ENCODE measurements at regions not wholly inside any gene's neighbourhood (a gene's known extent, or its start where the extent isn't known, plus 50 kb on each side); places are given as distances from the start of the nearest gene placed in this dataset.
"Not testable (repeated sequence)": the region's sequence is repeated elsewhere in the genome, so short reads cannot be mapped to it uniquely, and the experiment has no call there.

DNA sequence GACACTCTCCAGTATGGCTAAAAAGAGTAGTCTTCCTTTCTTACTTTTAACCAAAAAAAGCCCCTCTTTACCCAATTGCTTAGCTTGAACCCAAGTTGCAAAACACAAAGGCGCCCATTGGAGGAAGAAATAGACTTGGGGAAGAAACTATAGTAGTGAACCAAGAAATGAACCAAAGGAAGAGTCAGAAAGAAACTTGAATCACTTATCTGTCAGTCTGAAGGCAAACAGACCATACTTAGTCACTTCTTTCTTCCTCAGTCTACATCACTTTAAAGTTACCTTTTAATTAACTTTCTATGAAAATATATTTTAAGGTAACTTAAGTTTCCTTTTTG, 161.4 kb upstream of the GIMD1 start:
- H3K27me3 ChIP-seq: no peaks in the 10 kb centered on the region
- no peaks in the 10 kb centered on the region for H3K36me3 ChIP-seq
- TF ChIP-seq POLR2AphosphoS5 (IDR thresholded peaks at IDR 0.05): no peak
- no peak for TF ChIP-seq POLR2A (IDR thresholded peaks at IDR 0.05)
- no peak for TF ChIP-seq EP300 (IDR thresholded peaks at IDR 0.05)
- TF ChIP-seq, protein P1, sequence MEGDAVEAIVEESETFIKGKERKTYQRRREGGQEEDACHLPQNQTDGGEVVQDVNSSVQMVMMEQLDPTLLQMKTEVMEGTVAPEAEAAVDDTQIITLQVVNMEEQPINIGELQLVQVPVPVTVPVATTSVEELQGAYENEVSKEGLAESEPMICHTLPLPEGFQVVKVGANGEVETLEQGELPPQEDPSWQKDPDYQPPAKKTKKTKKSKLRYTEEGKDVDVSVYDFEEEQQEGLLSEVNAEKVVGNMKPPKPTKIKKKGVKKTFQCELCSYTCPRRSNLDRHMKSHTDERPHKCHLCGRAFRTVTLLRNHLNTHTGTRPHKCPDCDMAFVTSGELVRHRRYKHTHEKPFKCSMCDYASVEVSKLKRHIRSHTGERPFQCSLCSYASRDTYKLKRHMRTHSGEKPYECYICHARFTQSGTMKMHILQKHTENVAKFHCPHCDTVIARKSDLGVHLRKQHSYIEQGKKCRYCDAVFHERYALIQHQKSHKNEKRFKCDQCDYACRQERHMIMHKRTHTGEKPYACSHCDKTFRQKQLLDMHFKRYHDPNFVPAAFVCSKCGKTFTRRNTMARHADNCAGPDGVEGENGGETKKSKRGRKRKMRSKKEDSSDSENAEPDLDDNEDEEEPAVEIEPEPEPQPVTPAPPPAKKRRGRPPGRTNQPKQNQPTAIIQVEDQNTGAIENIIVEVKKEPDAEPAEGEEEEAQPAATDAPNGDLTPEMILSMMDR (IDR thresholded peaks at IDR 0.05): no peak
- no peak overlapping the region for H3K27ac ChIP-seq
- H3K4me1 ChIP-seq: no peaks in the 10 kb centered on the region
- DNase-seq: no peak
- H3K4me3 ChIP-seq: no peak overlapping the region
- intact Hi-C loops (cut with DNase I): no loop called here
- WGBS, 2 donors: 81 to 82% methylated on average over 1 of the region's 1 CpG
- no peaks in the 10 kb centered on the region for H3K9me3 ChIP-seq

DNA sequence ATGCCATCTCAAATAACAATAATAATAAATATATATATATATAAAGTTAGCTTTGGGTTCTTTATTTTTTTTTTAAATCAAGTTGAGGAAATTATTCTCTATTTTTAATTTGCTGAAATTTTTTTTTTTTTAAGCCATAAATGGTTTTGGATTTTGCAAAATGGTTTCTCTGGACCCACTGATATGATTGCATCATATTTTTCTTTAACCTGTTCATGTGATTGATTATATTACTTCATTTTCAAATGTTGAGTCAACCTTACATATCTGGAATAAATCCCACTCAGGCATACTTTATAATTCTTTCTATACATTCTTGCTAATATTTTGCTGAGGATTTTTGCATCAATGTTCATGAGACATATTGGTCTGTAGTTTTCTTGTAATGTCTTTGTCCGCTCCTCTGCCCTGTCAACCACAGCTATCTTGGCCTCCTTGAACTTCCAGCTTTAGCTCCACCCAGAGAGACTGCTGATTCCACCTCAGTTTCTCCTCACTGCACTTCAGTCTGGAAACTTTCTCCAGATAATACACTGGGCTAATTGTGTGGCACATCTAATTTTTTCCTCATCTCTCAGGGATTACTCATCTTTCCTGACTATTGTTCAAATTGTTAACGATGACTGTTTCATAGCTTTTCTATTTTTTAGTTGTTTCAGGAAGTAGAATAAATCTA, 160.9 kb upstream of the GIMD1 start:
- Histone ChIP-seq H3K9me3 (no peaks in the 10 kb centered on the region), H3K27me3 (no peaks in the 10 kb centered on the region), H3K4me3 (no peak overlapping the region), H3K4me1 (no peaks in the 10 kb centered on the region), H3K36me3 (no peaks in the 10 kb centered on the region), H3K27ac (no peak overlapping the region)
- intact Hi-C loops (cut with DNase I): no loop called here
- TF ChIP-seq POLR2A (IDR thresholded peaks at IDR 0.05): no peak
- TF ChIP-seq POLR2AphosphoS5 (IDR thresholded peaks at IDR 0.05): no peak
- TF ChIP-seq EP300 (IDR thresholded peaks at IDR 0.05): no peak
- TF ChIP-seq, protein P1 (IDR thresholded peaks at IDR 0.05): no peak
- WGBS, 2 donors: 88 to 93% methylated on average over 2 of the region's 2 CpGs
- no peak for DNase-seq

DNA sequence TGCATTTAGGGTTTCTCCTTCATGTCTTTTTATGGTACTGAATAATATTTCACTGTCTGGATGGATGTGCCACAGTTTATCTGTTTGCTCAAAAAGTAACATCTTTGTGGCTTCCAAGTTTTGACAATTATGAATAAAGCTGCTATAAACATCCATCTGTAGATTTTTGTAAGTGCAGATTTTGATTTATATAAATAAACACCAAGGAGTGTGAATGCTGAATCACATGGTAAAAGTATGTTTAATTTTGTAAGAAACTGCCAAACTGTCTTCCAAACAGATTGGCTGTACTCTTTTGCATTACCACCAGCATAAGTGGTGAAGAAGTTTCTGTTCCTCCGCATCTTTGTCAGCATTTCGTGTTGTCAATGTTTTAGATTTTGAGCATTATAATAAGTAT, 158.7 kb upstream of the GIMD1 start:
- H3K27ac ChIP-seq: no peak overlapping the region
- H3K9me3 ChIP-seq: no peaks in the 10 kb centered on the region
- no peaks in the 10 kb centered on the region for H3K36me3 ChIP-seq
- no peak overlapping the region for H3K4me3 ChIP-seq
- TF ChIP-seq POLR2AphosphoS5 (IDR thresholded peaks at IDR 0.05) (no peak), POLR2A (IDR thresholded peaks at IDR 0.05) (no peak), EP300 (IDR thresholded peaks at IDR 0.05) (no peak)
- TF ChIP-seq, protein P1 (IDR thresholded peaks at IDR 0.05): no peak
- H3K4me1 ChIP-seq: no peaks in the 10 kb centered on the region
- H3K27me3 ChIP-seq: no peaks in the 10 kb centered on the region
- DNase-seq: no peak
- intact Hi-C loops (cut with DNase I): no loop called here
- WGBS, 2 donors: 83 to 96% methylated on average over 2 of the region's 2 CpGs

DNA sequence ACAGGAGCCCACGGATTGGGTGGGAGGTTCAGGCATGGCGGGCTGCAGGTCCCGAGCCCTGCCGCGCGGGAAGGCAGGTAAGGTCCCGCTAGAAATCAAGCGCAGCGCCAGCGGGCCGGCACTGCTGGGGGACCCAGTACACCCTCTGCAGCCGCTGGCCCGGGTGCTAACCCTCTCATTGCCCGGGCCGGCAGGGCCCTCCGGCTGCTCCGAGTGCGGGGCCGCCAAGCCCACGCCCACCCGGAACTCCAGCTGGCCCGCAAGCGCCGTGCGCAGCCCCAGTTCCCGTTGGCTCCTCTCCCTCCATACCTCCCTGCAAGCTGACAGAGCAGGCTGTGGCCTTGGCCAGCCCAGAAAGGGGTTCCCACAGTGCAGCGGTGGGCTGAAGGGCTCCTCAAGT, 156.8 kb upstream of the GIMD1 start:
- H3K27ac ChIP-seq; H3K27me3 ChIP-seq; H3K4me1 ChIP-seq; H3K9me3 ChIP-seq; H3K4me3 ChIP-seq; intact Hi-C loops (cut with DNase I); DNase-seq; H3K36me3 ChIP-seq: not testable (repeated sequence)
- WGBS, 2 donors: 94 to 95% methylated on average over 27 of the region's 27 CpGs

DNA sequence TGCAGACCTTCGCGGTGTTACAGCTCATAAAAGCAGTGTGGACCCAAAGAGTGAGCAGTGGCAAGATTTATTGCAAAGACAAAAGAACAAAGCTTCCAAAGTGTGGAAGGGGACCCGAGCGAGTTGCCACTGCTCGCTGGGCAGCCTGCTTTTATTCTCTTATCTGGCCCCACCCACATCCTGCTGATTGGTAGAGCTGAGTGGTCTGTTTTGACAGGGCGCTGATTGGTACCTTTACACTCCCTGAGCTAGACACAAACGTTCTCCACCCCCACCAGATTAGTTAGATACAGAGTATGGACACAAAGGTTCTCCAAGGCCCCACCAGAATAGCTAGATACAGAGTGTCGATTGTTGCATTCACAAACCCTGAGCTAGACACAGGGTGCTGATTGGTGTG, 156.2 kb upstream of the GIMD1 start:
- intact Hi-C loops (cut with DNase I): not testable (repeated sequence)

DNA sequence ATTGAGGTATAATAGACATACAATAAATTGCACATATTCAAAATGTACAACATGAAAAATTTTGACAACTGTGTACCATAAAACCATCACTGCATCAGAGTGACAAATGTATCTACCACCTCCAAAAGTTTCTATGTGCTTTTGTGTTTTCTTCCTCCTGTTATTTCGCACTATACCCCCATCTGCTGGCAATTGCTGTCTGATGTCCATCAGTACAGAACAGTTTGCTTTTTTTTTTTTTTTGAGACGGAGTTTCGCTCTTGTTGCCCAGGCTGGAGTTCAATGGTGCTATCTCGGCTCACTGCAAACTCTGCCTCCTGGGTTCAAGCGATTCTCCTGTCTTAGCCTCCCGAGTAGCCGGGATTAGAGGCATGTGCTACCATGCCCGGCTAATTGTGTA, 154.3 kb upstream of the GIMD1 start:
- Histone ChIP-seq H3K9me3 (no peaks in the 10 kb centered on the region), H3K27ac (no peak overlapping the region), H3K4me3 (no peak overlapping the region), H3K4me1 (no peaks in the 10 kb centered on the region), H3K36me3 (no peaks in the 10 kb centered on the region), H3K27me3 (no peaks in the 10 kb centered on the region)
- intact Hi-C loops (cut with DNase I): no loop called here
- TF ChIP-seq POLR2A (IDR thresholded peaks at IDR 0.05): no peak
- no peak for TF ChIP-seq POLR2AphosphoS5 (IDR thresholded peaks at IDR 0.05)
- TF ChIP-seq EP300 (IDR thresholded peaks at IDR 0.05): no peak
- TF ChIP-seq, protein P1 (IDR thresholded peaks at IDR 0.05): no peak
- DNase-seq: no peak
- WGBS, 2 donors: 90 to 92% methylated on average over 8 of the region's 8 CpGs

More for the DNA sequence above, 156.2 kb upstream of the GIMD1 start:
- not testable (repeated sequence) for H3K9me3 ChIP-seq, H3K36me3 ChIP-seq, H3K4me1 ChIP-seq, H3K27me3 ChIP-seq, DNase-seq, H3K4me3 ChIP-seq, H3K27ac ChIP-seq
- 85 to 88% methylated on average over 8 of the region's 8 CpGs for WGBS, 2 donors

Measured in sigmoid colon (tissue), 6 donors.